ENCODE measurements at regions not wholly inside any gene's neighbourhood (a gene's known extent, or its start where the extent isn't known, plus 50 kb on each side); places are given as distances from the start of the nearest gene placed in this dataset.
"Not testable (repeated sequence)": the region's sequence is repeated elsewhere in the genome, so short reads cannot be mapped to it uniquely, and the experiment has no call there.

DNA sequence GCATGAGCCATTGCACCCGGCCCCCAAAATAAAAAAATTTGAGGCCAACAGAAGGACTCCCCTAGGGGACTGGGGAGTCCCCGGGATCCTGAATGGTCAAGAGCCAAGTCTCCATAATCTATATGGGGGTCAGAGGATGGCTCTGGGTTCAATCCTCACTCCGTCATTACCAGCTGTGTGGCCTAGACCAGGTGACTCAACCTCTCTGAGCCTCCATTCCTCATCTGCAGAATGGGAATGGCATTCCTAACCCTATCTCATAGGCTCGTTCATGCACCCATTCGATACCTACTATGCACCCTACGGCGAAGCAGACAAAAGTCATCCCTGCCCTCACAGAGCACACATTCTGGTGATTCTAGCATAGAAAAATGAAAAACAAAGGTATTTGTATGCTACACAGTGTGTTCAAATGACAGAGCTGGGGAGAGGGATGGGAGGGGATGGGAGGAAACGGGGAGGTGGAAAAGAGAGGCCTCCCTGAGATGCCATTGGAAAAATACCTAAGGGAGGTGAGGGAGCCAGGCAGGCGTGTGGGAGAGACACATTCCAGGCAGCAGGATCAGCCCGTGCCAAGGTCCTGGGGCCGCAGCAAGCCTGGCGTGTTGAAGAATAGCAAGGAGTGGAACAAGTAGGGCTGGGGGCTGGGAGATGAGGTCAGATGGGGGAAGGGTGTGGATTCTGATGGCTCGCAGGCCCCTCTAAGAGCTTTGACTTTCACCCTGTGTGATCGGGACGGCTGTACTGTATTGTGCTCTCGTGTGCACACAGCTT, 71.2 kb downstream of the RMI2 start:
- H3K27me3 ChIP-seq (replicated peaks; ENCODE audit: control insufficient read depth, insufficient read depth, low read length, poor library complexity, severe bottlenecking), result no peaks in the 10 kb centered on the region
- no peaks in the 10 kb centered on the region for H3K4me1 ChIP-seq (ENCODE audit: control insufficient read depth, insufficient read depth, low read length, poor library complexity, severe bottlenecking)
- no peaks in the 10 kb centered on the region for H3K9me3 ChIP-seq (ENCODE audit: control insufficient read depth, low read length)
- no peak for DNase-seq
- no peak overlapping the region for H3K27ac ChIP-seq (ENCODE audit: insufficient read depth, low read length, poor library complexity, severe bottlenecking)
- H3K36me3 ChIP-seq (ENCODE audit: control insufficient read depth, insufficient read depth, low read length), result no peaks in the 10 kb centered on the region
- no peak overlapping the region for H3K4me3 ChIP-seq (ENCODE audit: insufficient read depth, low read depth, low read length, poor library complexity, severe bottlenecking)

DNA sequence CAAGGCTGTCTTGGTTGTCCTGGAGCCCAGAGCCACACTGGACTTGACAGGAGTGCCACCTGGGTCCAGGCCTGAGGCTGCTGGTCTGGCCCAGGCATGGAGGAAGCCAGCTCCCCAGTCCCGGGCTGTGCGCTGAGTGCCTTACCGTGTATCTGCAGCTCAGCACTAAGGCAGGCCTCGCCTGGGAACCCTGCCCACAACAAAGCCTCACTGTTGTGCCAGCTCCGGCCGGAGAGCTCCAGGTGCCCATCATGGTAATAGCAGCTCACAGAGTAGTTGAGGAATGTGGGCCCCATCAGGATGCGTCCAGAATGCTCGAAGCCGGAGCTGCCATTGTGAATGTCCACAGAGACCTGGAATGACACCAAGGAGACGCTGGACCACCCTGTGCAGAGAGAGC, 72.2 kb downstream of the RMI2 start:
- no peaks in the 10 kb centered on the region for H3K9me3 ChIP-seq (ENCODE audit: control insufficient read depth, low read length)
- no peak for DNase-seq
- no peak overlapping the region for H3K4me3 ChIP-seq (ENCODE audit: insufficient read depth, low read depth, low read length, poor library complexity, severe bottlenecking)
- no peaks in the 10 kb centered on the region for H3K36me3 ChIP-seq (ENCODE audit: control insufficient read depth, insufficient read depth, low read length)
- H3K27me3 ChIP-seq (replicated peaks; ENCODE audit: control insufficient read depth, insufficient read depth, low read length, poor library complexity, severe bottlenecking), result no peaks in the 10 kb centered on the region
- H3K4me1 ChIP-seq (ENCODE audit: control insufficient read depth, insufficient read depth, low read length, poor library complexity, severe bottlenecking), result no peaks in the 10 kb centered on the region
- no peak overlapping the region for H3K27ac ChIP-seq (ENCODE audit: insufficient read depth, low read length, poor library complexity, severe bottlenecking)

DNA sequence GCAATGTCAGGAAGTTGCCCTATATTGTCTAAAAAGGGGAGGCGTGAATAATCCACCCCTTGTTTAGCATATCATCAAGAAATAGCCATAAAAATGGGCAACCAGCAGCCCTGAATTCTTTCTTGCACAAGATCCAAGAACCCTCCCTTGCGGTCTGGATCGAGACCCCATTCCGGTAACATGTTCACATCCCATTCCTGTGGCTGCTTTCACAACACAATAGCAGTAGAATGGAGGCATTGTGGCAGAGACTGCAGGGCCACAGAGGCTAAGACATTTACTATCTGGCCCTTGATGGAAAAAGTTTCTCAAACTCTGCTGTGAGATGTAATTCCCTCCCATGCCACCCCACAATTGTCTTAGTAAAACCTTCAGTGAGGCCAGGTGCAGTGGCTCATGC, 73.2 kb downstream of the RMI2 start:
- H3K4me1 ChIP-seq (ENCODE audit: control insufficient read depth, insufficient read depth, low read length, poor library complexity, severe bottlenecking), result no peaks in the 10 kb centered on the region
- H3K9me3 ChIP-seq (ENCODE audit: control insufficient read depth, low read length), result no peaks in the 10 kb centered on the region
- H3K36me3 ChIP-seq (ENCODE audit: control insufficient read depth, insufficient read depth, low read length), result no peaks in the 10 kb centered on the region
- no peak overlapping the region for H3K27ac ChIP-seq (ENCODE audit: insufficient read depth, low read length, poor library complexity, severe bottlenecking)
- no peaks in the 10 kb centered on the region for H3K27me3 ChIP-seq (replicated peaks; ENCODE audit: control insufficient read depth, insufficient read depth, low read length, poor library complexity, severe bottlenecking)
- no peak for DNase-seq
- H3K4me3 ChIP-seq (ENCODE audit: insufficient read depth, low read depth, low read length, poor library complexity, severe bottlenecking), result no peak overlapping the region

DNA sequence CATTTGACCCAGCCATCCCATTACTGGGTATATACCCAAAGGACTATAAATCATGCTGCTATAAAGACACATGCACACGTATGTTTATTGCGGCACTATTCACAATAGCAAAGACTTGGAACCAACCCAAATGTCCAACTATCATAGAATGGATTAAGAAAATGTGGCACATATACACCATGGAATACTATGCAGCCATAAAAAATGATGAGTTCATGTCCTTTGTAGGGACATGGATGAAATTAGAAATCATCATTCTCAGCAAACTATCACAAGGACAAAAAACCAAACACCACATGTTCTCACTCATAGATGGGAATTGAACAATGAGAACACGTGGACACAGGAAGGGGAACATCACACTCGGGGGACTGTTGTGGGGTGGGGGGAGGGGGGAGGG, 74.8 kb downstream of the RMI2 start:
- not testable (repeated sequence) for H3K9me3 ChIP-seq (ENCODE audit: control insufficient read depth, low read length); DNase-seq; H3K27me3 ChIP-seq (replicated peaks; ENCODE audit: control insufficient read depth, insufficient read depth, low read length, poor library complexity, severe bottlenecking); H3K36me3 ChIP-seq (ENCODE audit: control insufficient read depth, insufficient read depth, low read length); H3K4me1 ChIP-seq (ENCODE audit: control insufficient read depth, insufficient read depth, low read length, poor library complexity, severe bottlenecking); H3K4me3 ChIP-seq (ENCODE audit: insufficient read depth, low read depth, low read length, poor library complexity, severe bottlenecking); H3K27ac ChIP-seq (ENCODE audit: insufficient read depth, low read length, poor library complexity, severe bottlenecking)

DNA sequence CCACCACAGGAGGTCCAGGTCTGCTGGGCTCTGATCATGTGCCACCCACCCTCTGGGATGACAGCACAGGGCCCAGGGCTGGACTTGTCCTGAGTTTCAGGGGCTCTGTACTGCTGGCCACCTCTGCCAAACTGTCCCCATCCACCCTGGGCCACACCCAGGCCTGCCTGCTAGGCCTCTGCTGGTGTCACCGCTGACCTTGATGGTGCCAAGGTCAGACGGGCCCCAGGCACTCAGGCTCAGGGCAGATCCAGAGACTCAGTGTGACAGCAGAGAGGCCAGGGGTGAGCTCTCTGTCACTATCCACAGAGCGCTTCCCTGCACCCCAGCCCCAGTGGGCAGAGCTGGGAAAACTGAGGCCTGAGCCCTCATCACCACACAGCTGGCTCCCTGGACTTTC, 75.6 kb downstream of the RMI2 start:
- DNase-seq, result no peak
- no peaks in the 10 kb centered on the region for H3K27me3 ChIP-seq (replicated peaks; ENCODE audit: control insufficient read depth, insufficient read depth, low read length, poor library complexity, severe bottlenecking)
- H3K4me1 ChIP-seq (ENCODE audit: control insufficient read depth, insufficient read depth, low read length, poor library complexity, severe bottlenecking), result no peaks in the 10 kb centered on the region
- no peaks in the 10 kb centered on the region for H3K36me3 ChIP-seq (ENCODE audit: control insufficient read depth, insufficient read depth, low read length)
- no peak overlapping the region for H3K27ac ChIP-seq (ENCODE audit: insufficient read depth, low read length, poor library complexity, severe bottlenecking)
- no peak overlapping the region for H3K4me3 ChIP-seq (ENCODE audit: insufficient read depth, low read depth, low read length, poor library complexity, severe bottlenecking)
- H3K9me3 ChIP-seq (ENCODE audit: control insufficient read depth, low read length), result no peaks in the 10 kb centered on the region

DNA sequence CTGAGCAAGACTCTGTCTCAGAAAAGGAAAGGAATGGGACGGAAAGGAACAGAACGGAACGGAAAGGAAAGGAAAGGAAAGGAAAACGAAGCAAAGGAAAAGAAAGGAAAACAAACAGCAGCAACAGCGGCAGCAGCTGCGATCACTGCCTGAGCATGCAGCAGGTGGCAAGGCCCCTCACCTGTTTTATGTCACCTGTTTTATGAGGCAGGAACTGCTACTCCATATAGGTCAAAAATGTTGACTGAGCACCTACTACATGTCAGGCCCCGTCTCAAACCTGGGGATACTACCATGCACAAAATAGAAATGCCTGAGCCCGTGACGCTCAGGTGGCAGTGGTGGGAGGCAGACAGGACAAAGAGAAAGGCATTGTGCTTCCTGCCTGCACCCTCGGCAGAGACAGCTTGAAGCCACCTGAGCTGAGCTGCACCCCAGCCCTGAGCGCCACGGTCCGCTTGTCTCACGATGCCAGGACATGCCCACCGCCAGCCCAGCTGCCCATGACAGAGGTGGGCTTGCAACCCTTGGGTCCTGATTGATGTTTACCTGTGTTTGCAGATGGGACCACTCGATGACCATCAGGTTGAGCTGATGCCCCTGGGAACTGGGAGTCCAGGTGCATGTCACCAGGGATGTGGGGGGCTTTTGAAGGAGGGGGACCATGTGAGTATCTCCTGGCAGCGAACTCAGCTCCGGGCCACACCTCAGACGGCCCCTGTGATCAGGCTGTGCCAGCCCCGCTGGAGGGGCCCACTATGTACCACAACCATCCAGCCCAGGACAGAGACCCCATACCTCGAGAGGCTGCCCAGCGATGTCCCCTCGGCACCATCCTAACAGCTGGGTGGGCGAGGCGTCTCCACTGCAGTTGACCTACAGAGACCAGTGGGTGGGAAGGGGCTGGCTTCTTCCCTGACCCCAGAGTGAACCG, 77.4 kb downstream of the RMI2 start:
- H3K9me3 ChIP-seq (ENCODE audit: control insufficient read depth, low read length), result no peaks in the 10 kb centered on the region
- no peak overlapping the region for H3K4me3 ChIP-seq (ENCODE audit: insufficient read depth, low read depth, low read length, poor library complexity, severe bottlenecking)
- H3K27ac ChIP-seq (ENCODE audit: insufficient read depth, low read length, poor library complexity, severe bottlenecking), result no peak overlapping the region
- no peak for DNase-seq
- H3K36me3 ChIP-seq (ENCODE audit: control insufficient read depth, insufficient read depth, low read length), result no peaks in the 10 kb centered on the region
- H3K4me1 ChIP-seq (ENCODE audit: control insufficient read depth, insufficient read depth, low read length, poor library complexity, severe bottlenecking), result no peaks in the 10 kb centered on the region
- no peaks in the 10 kb centered on the region for H3K27me3 ChIP-seq (replicated peaks; ENCODE audit: control insufficient read depth, insufficient read depth, low read length, poor library complexity, severe bottlenecking)

DNA sequence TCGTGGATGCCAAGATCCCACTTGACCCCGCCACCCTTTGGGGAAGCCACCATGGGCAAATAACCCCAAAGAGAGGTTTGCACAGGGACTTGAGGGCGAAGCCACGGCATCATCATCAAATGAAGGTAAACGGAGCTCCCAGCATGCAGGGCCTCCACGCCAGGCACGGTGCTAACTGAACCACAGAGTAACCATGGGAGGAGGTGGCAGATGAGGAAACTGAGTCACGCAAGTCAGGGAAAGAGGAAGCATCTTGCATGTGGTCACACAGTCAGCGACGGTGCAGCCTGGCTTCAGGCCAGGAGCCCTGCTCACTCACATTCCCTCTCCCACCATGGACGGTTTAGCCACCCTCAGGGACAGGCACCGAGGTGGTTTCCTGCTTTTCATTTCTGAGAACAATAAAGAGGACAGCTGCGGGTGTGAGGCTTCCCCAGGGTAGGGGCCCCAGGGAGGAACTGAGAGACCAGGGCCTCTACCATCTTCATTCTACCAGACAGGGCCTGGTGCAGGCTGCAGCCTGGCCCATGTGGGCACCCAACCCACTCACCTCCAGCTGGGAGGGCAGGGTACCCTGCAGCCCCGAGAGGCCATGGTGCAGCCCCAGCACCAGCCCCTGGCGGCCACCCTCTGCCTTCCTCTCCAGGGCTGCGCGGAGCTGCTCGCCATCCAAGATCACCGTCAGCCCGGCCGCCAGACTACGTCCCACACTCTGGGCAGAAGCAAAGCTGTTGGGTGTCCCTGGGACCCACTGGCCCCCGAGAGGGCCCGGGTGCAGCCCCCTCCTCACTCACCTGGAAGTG, 78.3 kb downstream of the RMI2 start:
- no peak overlapping the region for H3K27ac ChIP-seq (ENCODE audit: insufficient read depth, low read length, poor library complexity, severe bottlenecking)
- no peaks in the 10 kb centered on the region for H3K36me3 ChIP-seq (ENCODE audit: control insufficient read depth, insufficient read depth, low read length)
- H3K27me3 ChIP-seq (replicated peaks; ENCODE audit: control insufficient read depth, insufficient read depth, low read length, poor library complexity, severe bottlenecking), result no peaks in the 10 kb centered on the region
- H3K9me3 ChIP-seq (ENCODE audit: control insufficient read depth, low read length), result no peaks in the 10 kb centered on the region
- no peak overlapping the region for H3K4me3 ChIP-seq (ENCODE audit: insufficient read depth, low read depth, low read length, poor library complexity, severe bottlenecking)
- no peaks in the 10 kb centered on the region for H3K4me1 ChIP-seq (ENCODE audit: control insufficient read depth, insufficient read depth, low read length, poor library complexity, severe bottlenecking)
- no peak for DNase-seq

DNA sequence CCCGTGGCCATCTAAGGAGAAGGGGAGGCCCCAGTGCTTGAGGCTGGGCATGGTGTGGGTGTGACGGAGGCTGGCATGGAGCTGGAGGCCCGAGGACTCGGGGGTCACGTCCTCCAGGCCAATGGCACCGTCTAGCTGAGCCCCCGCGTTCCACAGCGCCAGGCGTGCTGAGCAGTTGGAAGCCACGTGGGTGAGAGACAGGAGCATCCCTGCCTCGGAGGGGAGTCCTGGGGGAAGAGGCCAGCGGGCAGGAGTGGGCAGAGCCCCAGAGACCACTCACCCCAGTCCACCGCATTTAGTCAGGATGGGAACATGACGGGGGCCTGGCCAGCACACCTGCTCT, 78.8 kb downstream of the RMI2 start:
- no peaks in the 10 kb centered on the region for H3K27me3 ChIP-seq (replicated peaks; ENCODE audit: control insufficient read depth, insufficient read depth, low read length, poor library complexity, severe bottlenecking)
- H3K4me3 ChIP-seq (ENCODE audit: insufficient read depth, low read depth, low read length, poor library complexity, severe bottlenecking), result no peak overlapping the region
- DNase-seq, result no peak
- no peaks in the 10 kb centered on the region for H3K36me3 ChIP-seq (ENCODE audit: control insufficient read depth, insufficient read depth, low read length)
- H3K27ac ChIP-seq (ENCODE audit: insufficient read depth, low read length, poor library complexity, severe bottlenecking), result no peak overlapping the region
- H3K4me1 ChIP-seq (ENCODE audit: control insufficient read depth, insufficient read depth, low read length, poor library complexity, severe bottlenecking), result no peaks in the 10 kb centered on the region
- H3K9me3 ChIP-seq (ENCODE audit: control insufficient read depth, low read length), result no peaks in the 10 kb centered on the region

DNA sequence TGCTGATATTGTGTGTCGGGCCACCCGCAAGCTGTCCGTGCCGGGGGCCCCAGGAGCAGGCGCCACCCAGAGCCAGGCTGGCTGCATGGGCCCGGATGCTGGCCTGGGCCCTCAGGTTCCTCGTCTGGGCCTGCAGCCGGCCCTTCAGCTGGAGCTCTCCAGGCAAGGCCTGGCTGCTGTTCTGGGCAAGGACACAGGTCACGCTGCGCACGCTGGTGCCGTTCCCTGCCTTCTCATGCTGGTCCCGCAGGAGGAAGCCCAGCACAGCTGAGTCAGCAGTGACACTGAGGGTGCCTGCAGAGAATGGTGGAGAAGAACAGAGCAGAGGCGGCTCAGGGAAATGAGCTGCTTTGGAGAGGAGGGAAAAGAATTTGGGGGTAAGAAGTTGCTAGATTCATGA, 79.9 kb downstream of the RMI2 start:
- Histone ChIP-seq H3K27me3 (replicated peaks; ENCODE audit: control insufficient read depth, insufficient read depth, low read length, poor library complexity, severe bottlenecking) (no peaks in the 10 kb centered on the region), H3K36me3 (ENCODE audit: control insufficient read depth, insufficient read depth, low read length) (no peaks in the 10 kb centered on the region), H3K4me1 (ENCODE audit: control insufficient read depth, insufficient read depth, low read length, poor library complexity, severe bottlenecking) (no peaks in the 10 kb centered on the region), H3K27ac (ENCODE audit: insufficient read depth, low read length, poor library complexity, severe bottlenecking) (no peak overlapping the region), H3K9me3 (ENCODE audit: control insufficient read depth, low read length) (no peaks in the 10 kb centered on the region), H3K4me3 (ENCODE audit: insufficient read depth, low read depth, low read length, poor library complexity, severe bottlenecking) (no peak overlapping the region)
- no peak for DNase-seq

DNA sequence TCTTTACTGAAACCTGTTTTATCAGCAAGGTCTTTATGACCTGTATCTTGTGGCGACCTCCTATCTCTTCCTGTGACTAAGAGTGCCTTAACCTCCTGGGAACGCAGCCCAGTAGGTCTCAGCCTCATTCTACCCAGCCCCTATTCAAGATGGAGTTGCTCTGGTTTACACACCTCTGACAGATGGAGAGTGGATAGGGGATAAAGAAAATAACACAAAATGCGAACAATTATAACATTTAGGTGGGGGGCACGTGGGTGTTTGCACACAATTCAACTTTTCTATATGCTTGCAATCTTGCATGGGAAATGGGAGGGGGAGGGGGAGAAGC, 83.3 kb downstream of the RMI2 start:
- Histone ChIP-seq H3K4me3 (ENCODE audit: insufficient read depth, low read depth, low read length, poor library complexity, severe bottlenecking) (no peak overlapping the region), H3K36me3 (ENCODE audit: control insufficient read depth, insufficient read depth, low read length) (no peaks in the 10 kb centered on the region), H3K27ac (ENCODE audit: insufficient read depth, low read length, poor library complexity, severe bottlenecking) (no peak overlapping the region), H3K4me1 (ENCODE audit: control insufficient read depth, insufficient read depth, low read length, poor library complexity, severe bottlenecking) (no peaks in the 10 kb centered on the region), H3K9me3 (ENCODE audit: control insufficient read depth, low read length) (no peaks in the 10 kb centered on the region), H3K27me3 (replicated peaks; ENCODE audit: control insufficient read depth, insufficient read depth, low read length, poor library complexity, severe bottlenecking) (no peaks in the 10 kb centered on the region)
- no peak for DNase-seq
